HG03558 (cell line): ENCODE measurements at regions not wholly inside any gene's neighbourhood (a gene's known extent, or its start where the extent isn't known, plus 50 kb on each side); places are given as distances from the start of the nearest gene placed in this dataset.
"Not testable (repeated sequence)": the region's sequence is repeated elsewhere in the genome, so short reads cannot be mapped to it uniquely, and the experiment has no call there.

Source experiments
- ATAC-seq: cut with Tn5 transposase; IDR thresholded peaks from one replicate; pipeline ENCODE4 v1.9.1; 2021; ENCODE audit warnings: moderate number of reproducible peaks; ENCODE audit not compliant: unreplicated experiment; ENCODE audit errors: extremely low read depth

GRCh38 chr2:34815052-34815741 is 1216.1 kb upstream of the FAM98A start:
- ATAC-seq: no peak

GRCh38 chr2:34810456-34810855 is 1211.4 kb upstream of the FAM98A start:
- ATAC-seq: no peak

GRCh38 chr2:34808426-34808825 is 1209.3 kb upstream of the FAM98A start:
- no peak for ATAC-seq

GRCh38 chr2:34806891-34807290 is 1207.8 kb upstream of the FAM98A start:
- ATAC-seq: no peak

GRCh38 chr2:34806396-34806795 is 1207.3 kb upstream of the FAM98A start:
- ATAC-seq: no peak

GRCh38 chr2:34799556-34799955 is 1200.5 kb upstream of the FAM98A start:
- ATAC-seq: no peak

- not testable (repeated sequence) for ATAC-seq
These were observed 1196.5 kb upstream of the FAM98A start for GRCh38 chr2:34795586-34795985.

- ATAC-seq: no peak
These were observed 1190.1 kb upstream of the FAM98A start for GRCh38 chr2:34789169-34789568.

- ATAC-seq: no peak
These were observed 1188.2 kb upstream of the FAM98A start for GRCh38 chr2:34787341-34787740.

GRCh38 chr2:34785206-34785785 is 1186.2 kb upstream of the FAM98A start:
- ATAC-seq: no peak

GRCh38 chr2:34784701-34785100 is 1185.6 kb upstream of the FAM98A start:
- no peak for ATAC-seq

- ATAC-seq: not testable (repeated sequence)
These were observed 1151.6 kb upstream of the FAM98A start for GRCh38 chr2:34750742-34751141.

- ATAC-seq: no peak
These were observed 1148.5 kb upstream of the FAM98A start for GRCh38 chr2:34747643-34748042.

GRCh38 chr2:34738691-34739090 is 1139.6 kb upstream of the FAM98A start:
- no peak for ATAC-seq

- ATAC-seq: no peak
These were observed 1138.0 kb upstream of the FAM98A start for GRCh38 chr2:34737146-34737545.

- ATAC-seq: no peak
These were observed 1137.4 kb upstream of the FAM98A start for GRCh38 chr2:34736482-34736881.

GRCh38 chr2:34734662-34735061 is 1135.6 kb upstream of the FAM98A start:
- ATAC-seq: no peak

- no peak for ATAC-seq
These were observed 1134.9 kb upstream of the FAM98A start for GRCh38 chr2:34734042-34734441.

- ATAC-seq: no peak
These were observed 1132.2 kb upstream of the FAM98A start for GRCh38 chr2:34731292-34731691.

GRCh38 chr2:34729845-34730244 is 1130.7 kb upstream of the FAM98A start:
- no peak for ATAC-seq

- ATAC-seq: no peak
These were observed 1125.0 kb upstream of the FAM98A start for GRCh38 chr2:34724107-34724506.

GRCh38 chr2:34723683-34724082 is 1124.6 kb upstream of the FAM98A start:
- no peak for ATAC-seq
